Sigmoid colon (tissue), 4 donors: ENCODE measurements at regions not wholly inside any gene's neighbourhood (a gene's known extent, or its start where the extent isn't known, plus 50 kb on each side); places are given as distances from the start of the nearest gene placed in this dataset.

Experiments used
- CTCF ChIP-seq, 4 experiments: fragments of 450-650 bp in 3 of 4; fragments of 200-600 bp in 1 of 4; IDR thresholded peaks; one replicate each; pipeline ENCODE4 v1.5.1; 2016 to 2019; ENCODE audit warnings: antibody characterized with exemption in 4 of 4, mild to moderate bottlenecking in 3 of 4, moderate library complexity in 2 of 4
- EP300 ChIP-seq, 4 donors: sonication (generic); formaldehyde crosslinking; IDR thresholded peaks; one replicate each; pipeline ENCODE4 v1.6.1; 2017; ENCODE audit warnings: antibody characterized with exemption in 4 of 4
- POLR2AphosphoS5 ChIP-seq, 4 donors: sonication (generic); formaldehyde crosslinking; IDR thresholded peaks; one replicate each; pipeline ENCODE4 v1.6.1; 2017; ENCODE audit warnings: antibody characterized with exemption in 4 of 4

GRCh38 chr3:72411843-72412242 is 436.4 kb downstream of the SHQ1 start:
- TF ChIP-seq EP300 (IDR thresholded peaks at IDR 0.05) (no peak), CTCF (IDR thresholded peaks at IDR 0.05) (no peak), POLR2AphosphoS5 (IDR thresholded peaks at IDR 0.05) (no peak)
